ENCODE measurements at regions not wholly inside any gene's neighbourhood (a gene's known extent, or its start where the extent isn't known, plus 50 kb on each side); places are given as distances from the start of the nearest gene placed in this dataset.

GRCh38 chr10:130368761-130369560 lies 232.8 kb downstream of the GLRX3 start:
- TF ChIP-seq CTCF (IDR thresholded peaks at IDR 0.05) = no peak
- no peak for TF ChIP-seq POLR2AphosphoS5 (IDR thresholded peaks at IDR 0.05; ENCODE audit: low read depth, low read length)
- no peak for TF ChIP-seq SIN3A (IDR thresholded peaks at IDR 0.05; ENCODE audit: borderline replicate concordance, insufficient read depth, low read depth, low read length)
- TF ChIP-seq TCF7L2 (IDR thresholded peaks at IDR 0.05; ENCODE audit: low read depth, low read length) = no peak
